Esophagus squamous epithelium (tissue), 5 donors: ENCODE measurements at regions not wholly inside any gene's neighbourhood (a gene's known extent, or its start where the extent isn't known, plus 50 kb on each side); places are given as distances from the start of the nearest gene placed in this dataset.
"Not testable (repeated sequence)": the region's sequence is repeated elsewhere in the genome, so short reads cannot be mapped to it uniquely, and the experiment has no call there.

ENCODE experiments used
- DNase-seq: peaks from one replicate; lab custom pipeline; 2025; lab: John Stamatoyannopoulos, UW
- H3K27ac ChIP-seq, 4 donors: fragments of 200-600 bp; sonication (generic); one replicate each; pipeline ENCODE4 v1.5.1; 2016 to 2019; ENCODE audit warnings: mild to moderate bottlenecking in 1 of 4
- H3K27me3 ChIP-seq, 4 donors: fragments of 200-600 bp; sonication (generic); 1 replicate in 3 of 4; 2 replicates in 1 of 4; pipeline versions ENCODE4 v1.5.1 to v1.6.0; 2017 to 2021; ENCODE audit warnings: antibody characterized with exemption in 1 of 4
- H3K36me3 ChIP-seq, 3 donors: fragments of 200-600 bp; sonication (generic); one replicate each; pipeline ENCODE4 v1.5.1; 2016 to 2019
- H3K4me1 ChIP-seq, 3 donors: fragments of 200-600 bp; sonication (generic); one replicate each; pipeline ENCODE4 v1.5.1; 2017 to 2019
- H3K4me3 ChIP-seq, 4 donors: fragments of 200-600 bp; sonication (generic); 1 replicate in 3 of 4; 2 replicates in 1 of 4; pipeline ENCODE4 v1.5.1; 2016 to 2019; ENCODE audit warnings: mild to moderate bottlenecking in 2 of 4, moderate library complexity in 1 of 4
- H3K9me3 ChIP-seq, 3 donors: fragments of 200-600 bp; sonication (generic); one replicate each; pipeline ENCODE4 v1.5.1; 2016 to 2019
- CTCF ChIP-seq, 6 experiments: fragments of 450-650 bp in 4 of 6; fragments of 200-600 bp in 2 of 6; sonication (generic) in 2 of 6; IDR thresholded peaks; one replicate each; pipeline ENCODE4 v1.5.1; 2016 to 2019; ENCODE audit warnings: antibody characterized with exemption in 6 of 6, mild to moderate bottlenecking in 4 of 6, moderate library complexity in 4 of 6
- POLR2A ChIP-seq, 4 donors: fragments of 450-650 bp; IDR thresholded peaks; one replicate each; pipeline ENCODE4 v1.6.1; 2017; ENCODE audit warnings: antibody characterized with exemption in 4 of 4, mild to moderate bottlenecking in 4 of 4, moderate library complexity in 3 of 4
- WGBS, 2 donors: methylation state at CpG; one replicate each; pipeline ENCODE4 v1.1.5; 2018; 5-methylcytosine and 5-hydroxymethylcytosine counted together
- intact Hi-C: fragments of 100-400 bp; cut with DNase I; formaldehyde crosslinking; loops from one replicate; pipeline ENCODE4 v1.15.0; 2022
- small RNA-seq, 4 donors: library from RNA; depleted of rRNA; stranded (forward); fragments of <200 nt; gene quantifications; one replicate each; pipeline ENCODE3, GENCODE V24; 2016
- donor health status: DM: yes; HTN: yes; CAD: no.

GRCh38 chr15:44883199-44883877, 73.1 kb upstream of the TERB2 start:
- H3K27ac ChIP-seq, result no peak overlapping the region
- no peaks in the 10 kb centered on the region for H3K9me3 ChIP-seq
- H3K4me1 ChIP-seq, result peaks cover 0 to 7% (median 0%) of the 10 kb centered on the region in 3 donors
- no peaks in the 10 kb centered on the region for H3K36me3 ChIP-seq
- DNase-seq, result no peak
- no peaks in the 10 kb centered on the region for H3K27me3 ChIP-seq
- TF ChIP-seq CTCF (IDR thresholded peaks at IDR 0.05) (no peak), POLR2A (IDR thresholded peaks at IDR 0.05) (no peak)
- intact Hi-C loops, result no loop called here
- no peak overlapping the region for H3K4me3 ChIP-seq
- WGBS, 2 donors, result 69 to 70% methylated on average over 5 of the region's 5 CpGs

DNA sequence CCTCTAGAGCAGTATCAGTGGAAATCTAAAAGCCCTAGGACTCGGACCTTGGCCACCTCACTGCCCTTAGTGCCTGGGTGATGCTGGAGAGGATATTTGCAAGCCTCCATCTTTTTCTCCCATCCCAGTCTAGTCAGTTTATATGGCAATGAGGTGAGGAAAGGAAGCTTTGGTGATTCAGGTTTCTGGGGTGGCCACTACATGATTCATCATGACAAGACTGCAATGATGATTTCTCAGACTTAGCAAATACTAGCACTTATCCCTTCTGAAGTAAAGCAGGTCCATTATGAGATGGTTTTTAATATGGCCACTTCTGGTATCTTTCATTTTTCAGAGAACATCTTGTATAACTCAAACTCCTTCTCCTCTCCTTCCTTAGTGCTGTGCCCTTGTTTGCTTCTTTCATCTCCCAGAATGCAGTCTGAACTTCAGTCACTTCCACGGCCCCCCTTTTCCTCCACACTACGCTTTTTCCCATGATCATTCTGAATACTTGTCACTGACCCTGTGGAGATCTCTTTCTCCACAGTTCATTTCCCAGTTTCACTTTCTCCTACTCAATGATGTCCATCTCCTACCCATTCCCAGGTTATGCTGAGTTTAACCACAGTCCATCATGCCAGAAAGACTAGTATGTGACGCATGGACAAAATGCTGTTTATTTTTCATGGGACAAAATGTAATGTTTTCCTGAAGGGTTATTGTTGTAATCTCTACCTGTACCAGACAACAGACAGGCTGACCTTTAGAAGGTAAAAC, 57.4 kb upstream of the TERB2 start:
- H3K4me3 ChIP-seq, intact Hi-C loops, DNase-seq, H3K4me1 ChIP-seq, H3K27ac ChIP-seq, H3K9me3 ChIP-seq, H3K36me3 ChIP-seq: not testable (repeated sequence)
- WGBS, 2 donors, result 90% methylated on average over 2 of the region's 4 CpGs; no CpG with 5 or more reads in 1 of the 2 donors
- peaks cover 0 to 12% (median 0%) of the 10 kb centered on the region in 4 donors for H3K27me3 ChIP-seq

- WGBS, 2 donors, result 60% methylated on average over 1 of the region's 2 CpGs; no CpG with 5 or more reads in 1 of the 2 donors
- peaks cover 0 to 12% (median 0%) of the 10 kb centered on the region in 4 donors for H3K27me3 ChIP-seq
- H3K4me3 ChIP-seq, H3K27ac ChIP-seq, H3K4me1 ChIP-seq, H3K9me3 ChIP-seq, H3K36me3 ChIP-seq, DNase-seq, intact Hi-C loops: not testable (repeated sequence)
Observed at GRCh38 chr15:44899775-44900174, 56.7 kb upstream of the TERB2 start.

- intact Hi-C loops, result not testable (repeated sequence)
Observed at GRCh38 chr15:44900796-44901195, 55.7 kb upstream of the TERB2 start.

DNA sequence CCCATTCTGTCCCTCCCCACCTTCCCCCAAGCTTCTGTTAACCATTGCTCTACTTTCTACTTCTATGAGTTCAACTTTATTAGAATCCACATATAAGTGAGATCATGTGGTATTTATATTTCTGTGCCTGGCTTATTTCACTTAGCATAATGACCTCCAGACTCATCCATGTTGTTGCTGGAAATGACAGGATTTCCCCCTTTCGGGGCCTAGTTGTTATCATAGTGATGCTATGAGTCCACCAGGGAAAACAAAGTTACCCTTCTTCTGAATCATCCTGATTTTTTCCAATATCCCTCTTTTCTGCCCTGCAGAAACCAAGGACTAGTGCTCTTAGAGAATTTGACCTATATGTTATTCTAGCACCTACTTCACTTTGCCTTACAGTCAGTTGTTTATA, 53.2 kb upstream of the TERB2 start:
- H3K4me3 ChIP-seq, intact Hi-C loops, H3K4me1 ChIP-seq, H3K9me3 ChIP-seq, H3K27me3 ChIP-seq, DNase-seq, H3K27ac ChIP-seq, H3K36me3 ChIP-seq: not testable (repeated sequence)
- 77 to 81% methylated on average over 1 of the region's 1 CpG for WGBS, 2 donors

More at GRCh38 chr15:44900796-44901195, 55.7 kb upstream of the TERB2 start:
- H3K4me1 ChIP-seq, DNase-seq, H3K4me3 ChIP-seq, H3K9me3 ChIP-seq, H3K27me3 ChIP-seq, H3K27ac ChIP-seq, H3K36me3 ChIP-seq: not testable (repeated sequence)
- WGBS, 2 donors, result 45 to 69% methylated on average over 2 of the region's 2 CpGs

DNA sequence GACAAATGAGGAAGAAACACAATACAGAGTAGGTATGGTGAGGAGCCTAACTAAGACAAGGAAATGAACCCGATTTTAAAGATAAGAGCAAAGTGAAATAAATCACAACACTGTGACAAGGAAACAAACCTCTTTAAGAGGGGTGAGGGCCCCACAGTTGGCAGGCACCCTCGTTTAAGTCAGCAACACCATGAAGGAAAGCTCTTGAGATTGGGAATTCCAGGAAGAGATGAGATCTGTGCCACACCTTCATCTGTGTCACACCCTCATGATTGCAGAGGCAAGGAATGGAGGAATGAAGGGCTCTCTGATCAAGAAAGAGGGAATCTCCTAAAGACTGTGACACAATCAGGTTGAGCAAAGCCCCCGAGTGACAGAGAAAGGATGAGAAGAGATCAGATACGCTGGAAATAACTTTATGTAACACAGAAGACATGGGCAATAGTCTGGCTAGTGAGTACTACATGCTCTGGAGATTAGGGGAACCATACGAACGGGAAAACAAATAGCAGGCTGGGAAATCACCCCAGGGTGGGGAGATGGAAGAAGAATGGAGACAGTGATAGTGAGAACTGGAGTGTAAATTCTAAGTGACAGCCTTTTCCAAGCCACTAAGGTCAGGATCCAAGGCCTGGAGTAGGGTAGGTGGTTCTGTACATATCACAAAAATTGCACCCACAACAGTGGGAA, 51.7 kb upstream of the TERB2 start:
- H3K9me3 ChIP-seq, H3K27ac ChIP-seq, intact Hi-C loops, DNase-seq, H3K27me3 ChIP-seq, H3K4me1 ChIP-seq, H3K36me3 ChIP-seq, H3K4me3 ChIP-seq: not testable (repeated sequence)
- WGBS, 2 donors, result 49 to 51% methylated on average over 6 of the region's 6 CpGs

Small RNA genes in the stretch of these regions (small RNA-seq; reads per million reads assigned to genes)
- gene RF00019 (0 reads per million in 4 donors), gene RNU1-119P (0 to 0.30 (median 0.07) reads per million in 4 donors)
